VCaP (cell line): ENCODE measurements at regions not wholly inside any gene's neighbourhood (a gene's known extent, or its start where the extent isn't known, plus 50 kb on each side); places are given as distances from the start of the nearest gene placed in this dataset.

Experiments
- H3K27ac ChIP-seq: fragments of 450-650 bp; 2 replicates; pipeline ENCODE4 v1.5.1; 2017
- TF ChIP-seq, protein P1 (sequence below): fragments of 450-650 bp; conservative IDR thresholded peaks from 2 replicates; pipeline ENCODE4 v1.5.1; 2017; ENCODE audit warnings: mild to moderate bottlenecking, moderate library complexity

DNA sequence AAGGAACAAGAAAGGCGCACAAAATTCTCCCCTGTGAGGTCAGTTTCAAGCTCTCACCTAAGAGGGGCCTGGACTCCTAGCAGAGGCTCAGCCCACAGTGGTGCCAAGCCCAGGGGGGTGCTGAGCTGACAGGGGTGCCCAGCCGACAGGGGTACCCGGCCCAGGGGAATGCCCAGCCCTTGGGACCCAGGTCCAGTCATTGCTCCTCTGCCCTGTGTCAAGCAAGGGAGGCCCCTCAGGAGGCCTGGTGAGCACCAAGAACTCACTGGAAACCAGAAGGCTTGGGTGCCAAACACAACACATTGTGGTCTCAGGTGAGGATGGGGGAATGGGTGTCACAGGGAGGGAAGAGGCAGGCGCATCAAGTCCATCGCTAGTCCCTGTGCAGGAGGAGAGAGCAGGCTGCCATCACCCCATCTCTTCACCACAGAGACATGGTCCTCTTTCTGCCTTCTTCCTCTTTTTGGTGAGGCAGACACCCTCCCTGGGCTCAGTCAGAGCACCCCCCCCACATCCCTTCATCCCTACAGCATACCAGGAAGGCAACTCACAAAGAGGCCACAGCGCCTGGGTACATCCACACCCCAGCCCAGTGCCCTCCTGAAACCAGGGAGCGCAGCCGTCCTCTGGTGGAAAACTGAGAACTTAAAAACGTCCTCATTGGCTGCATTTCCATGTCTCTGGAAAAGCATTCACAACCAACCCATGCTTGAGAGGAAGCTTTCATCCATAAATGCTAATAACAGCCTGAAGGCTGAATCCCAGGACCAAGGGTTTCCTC lies 111.3 kb downstream of the BANF2 start:
- no peak overlapping the region for H3K27ac ChIP-seq
- TF ChIP-seq, protein P1, sequence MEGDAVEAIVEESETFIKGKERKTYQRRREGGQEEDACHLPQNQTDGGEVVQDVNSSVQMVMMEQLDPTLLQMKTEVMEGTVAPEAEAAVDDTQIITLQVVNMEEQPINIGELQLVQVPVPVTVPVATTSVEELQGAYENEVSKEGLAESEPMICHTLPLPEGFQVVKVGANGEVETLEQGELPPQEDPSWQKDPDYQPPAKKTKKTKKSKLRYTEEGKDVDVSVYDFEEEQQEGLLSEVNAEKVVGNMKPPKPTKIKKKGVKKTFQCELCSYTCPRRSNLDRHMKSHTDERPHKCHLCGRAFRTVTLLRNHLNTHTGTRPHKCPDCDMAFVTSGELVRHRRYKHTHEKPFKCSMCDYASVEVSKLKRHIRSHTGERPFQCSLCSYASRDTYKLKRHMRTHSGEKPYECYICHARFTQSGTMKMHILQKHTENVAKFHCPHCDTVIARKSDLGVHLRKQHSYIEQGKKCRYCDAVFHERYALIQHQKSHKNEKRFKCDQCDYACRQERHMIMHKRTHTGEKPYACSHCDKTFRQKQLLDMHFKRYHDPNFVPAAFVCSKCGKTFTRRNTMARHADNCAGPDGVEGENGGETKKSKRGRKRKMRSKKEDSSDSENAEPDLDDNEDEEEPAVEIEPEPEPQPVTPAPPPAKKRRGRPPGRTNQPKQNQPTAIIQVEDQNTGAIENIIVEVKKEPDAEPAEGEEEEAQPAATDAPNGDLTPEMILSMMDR = no peak

DNA sequence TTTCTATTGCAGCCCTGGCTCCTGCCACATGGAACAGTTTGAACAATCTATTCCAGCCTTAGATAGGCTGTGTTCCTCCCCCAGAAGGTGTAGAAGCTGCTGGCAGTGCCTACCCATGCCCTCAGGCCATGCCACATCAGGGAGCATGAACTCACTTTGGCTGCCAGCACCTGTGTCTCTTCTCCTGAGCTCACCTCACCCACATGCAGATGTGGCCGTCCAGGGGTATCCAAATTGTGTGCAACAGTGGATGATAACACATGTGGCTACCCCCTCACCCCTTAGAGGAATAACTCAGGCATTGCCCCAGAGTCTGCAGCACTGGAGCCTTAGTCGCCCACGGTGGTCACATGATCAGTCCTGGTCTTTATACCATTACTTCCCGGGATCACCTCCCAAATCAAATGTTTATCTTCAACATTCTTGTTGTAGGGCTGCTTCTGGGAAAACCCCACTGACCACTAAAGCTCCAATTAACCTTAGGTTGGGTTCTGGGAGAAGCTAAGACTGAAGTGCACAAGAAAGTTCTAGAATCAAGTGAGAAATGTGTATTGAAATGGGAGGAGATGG lies 110.4 kb downstream of the BANF2 start:
- TF ChIP-seq, protein P1 = no peak
- no peak overlapping the region for H3K27ac ChIP-seq

DNA sequence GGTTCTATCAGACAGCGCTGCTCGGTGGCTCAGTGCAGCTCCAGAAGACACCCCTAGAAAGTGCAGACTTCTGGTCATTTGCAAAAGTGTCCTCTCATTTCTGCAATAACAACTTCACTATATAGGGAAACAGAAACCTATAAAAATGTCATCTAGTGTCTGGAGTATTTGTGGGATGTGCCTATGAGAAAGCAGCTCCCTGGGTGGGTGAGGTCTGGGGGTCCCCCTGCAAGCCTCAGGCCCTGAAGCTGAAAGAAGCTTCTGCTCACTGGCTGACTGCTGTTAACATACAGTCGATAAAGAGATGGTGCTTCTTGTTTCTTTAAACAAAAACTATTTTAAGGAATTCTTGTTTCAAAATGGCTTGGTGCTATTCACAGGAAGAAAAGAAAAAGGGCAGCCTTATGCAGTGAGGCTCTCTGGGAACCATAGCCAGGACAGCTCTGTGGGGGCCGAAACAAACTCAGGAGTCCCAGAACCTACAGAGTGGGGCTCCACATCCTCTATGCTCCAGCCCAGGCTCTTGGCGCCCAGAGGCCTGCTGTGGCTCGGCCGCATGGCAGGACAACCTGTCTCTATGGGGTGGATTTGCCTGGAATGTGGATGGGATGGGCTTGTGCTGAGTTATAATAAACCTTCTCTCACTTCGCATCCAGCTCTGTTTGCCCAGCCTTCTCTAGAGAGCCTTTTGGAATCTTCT lies 109.7 kb downstream of the BANF2 start:
- TF ChIP-seq, protein P1 = no peak
- H3K27ac ChIP-seq = no peak overlapping the region

DNA sequence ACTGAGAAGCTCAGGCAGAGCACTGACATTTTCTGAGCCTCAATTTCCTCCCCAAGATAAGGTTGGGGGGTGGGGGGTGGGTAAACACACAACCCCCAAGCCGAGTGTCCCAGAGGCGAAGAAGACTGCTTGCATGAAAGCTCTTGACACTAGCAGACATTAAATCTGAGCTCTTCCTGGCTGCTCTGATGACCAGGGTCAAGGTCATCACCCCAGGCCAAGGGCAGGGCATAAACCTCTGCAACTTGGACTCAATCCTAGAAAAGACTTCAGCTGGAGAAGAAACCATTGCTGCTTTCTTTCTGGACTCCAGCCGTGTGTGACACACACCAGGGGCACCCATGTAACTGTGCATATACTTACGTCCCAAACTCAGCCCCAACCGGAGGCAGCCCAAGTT lies 109.0 kb downstream of the BANF2 start:
- TF ChIP-seq, protein P1 = no peak

DNA sequence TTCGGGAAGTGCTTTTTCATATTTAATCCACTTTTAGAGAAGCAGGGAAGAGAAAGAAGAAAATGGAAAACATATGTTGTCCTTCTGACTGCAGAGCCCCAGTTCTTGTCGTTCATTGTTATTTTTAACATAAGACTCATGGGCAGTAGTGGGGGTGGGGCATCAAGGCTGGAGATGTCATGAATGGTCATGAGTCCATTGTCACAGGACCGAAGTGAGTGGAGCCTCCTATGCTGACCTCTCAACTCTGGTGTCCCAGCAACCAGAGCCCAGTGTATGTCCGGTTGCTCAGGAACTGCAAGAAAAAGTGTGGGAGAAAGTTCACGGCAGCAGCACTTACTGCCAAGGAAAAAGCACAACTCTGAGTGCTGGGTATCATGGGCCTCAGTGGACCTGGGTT lies 108.6 kb downstream of the BANF2 start:
- TF ChIP-seq, protein P1 = no peak
- no peak overlapping the region for H3K27ac ChIP-seq

More for the DNA sequence above, 109.0 kb downstream of the BANF2 start:
- H3K27ac ChIP-seq = no peak overlapping the region

- H3K27ac ChIP-seq = no peak overlapping the region
- TF ChIP-seq, protein P1 = no peak
Observed at GRCh38 chr20:17807651-17808050, 107.9 kb downstream of the BANF2 start.

DNA sequence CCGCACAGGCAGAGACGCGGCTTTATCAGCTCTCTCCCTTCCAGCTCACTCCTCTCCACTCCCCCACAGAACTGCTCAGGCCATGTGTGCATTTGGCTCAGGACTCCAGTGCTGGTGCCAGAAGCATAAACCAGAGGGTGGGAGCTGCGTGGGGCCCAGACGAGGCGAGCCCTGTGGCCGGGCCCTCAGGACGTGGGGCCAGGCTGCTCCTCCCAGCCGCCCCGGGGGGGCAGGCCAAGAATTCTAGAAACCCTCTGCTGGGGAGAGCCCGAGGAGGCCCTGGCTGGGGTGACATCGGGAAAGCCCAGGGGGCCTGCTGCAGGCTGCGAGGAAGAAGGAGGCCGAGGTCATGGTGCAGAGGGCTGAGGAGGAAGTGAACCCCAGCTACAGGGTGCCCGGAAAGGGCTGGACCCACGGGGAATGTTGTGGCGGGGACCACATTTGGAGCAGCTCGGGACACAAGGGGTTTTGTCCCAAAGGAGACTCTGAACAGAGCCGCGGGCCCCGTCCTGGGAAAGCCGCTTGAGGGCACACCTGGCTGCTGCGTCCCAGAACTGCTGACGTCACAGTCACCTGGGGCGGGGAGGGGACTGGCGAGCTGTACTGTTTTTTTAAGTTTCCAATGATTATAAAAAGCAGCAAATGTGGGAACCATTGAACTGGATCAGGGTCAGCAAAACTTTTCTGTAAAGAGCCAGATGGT lies 107.1 kb downstream of the BANF2 start:
- H3K27ac ChIP-seq = no peak overlapping the region

More for the DNA sequence above, 107.1 kb downstream of the BANF2 start:
- TF ChIP-seq, protein P1 = no peak
